ENCODE measurements at regions not wholly inside any gene's neighbourhood (a gene's known extent, or its start where the extent isn't known, plus 50 kb on each side); places are given as distances from the start of the nearest gene placed in this dataset.

GRCh38 chr2:65622499-65622898, 190.1 kb upstream of the SPRED2 start:
- 73 to 74% methylated on average over 1 of the region's 1 CpG for WGBS, 2 donors
- TF ChIP-seq POLR2A (IDR thresholded peaks at IDR 0.05) (no peak), CTCF (IDR thresholded peaks at IDR 0.05) (no peak)
- no peak for DNase-seq (ENCODE audit: low spot score in 2 of 2)
- H3K4me3 ChIP-seq (ENCODE audit: low read depth, poor library complexity, severe bottlenecking) = no peak overlapping the region
- intact Hi-C loops (cut with DNase I; ENCODE audit: low total_unique reads) = no loop called here

- H3K4me3 ChIP-seq (ENCODE audit: low read depth, poor library complexity, severe bottlenecking) = no peak overlapping the region
- WGBS, 2 donors = 90 to 93% methylated on average over 1 of the region's 1 CpG
- intact Hi-C loops (cut with DNase I; ENCODE audit: low total_unique reads) = no loop called here
- DNase-seq (ENCODE audit: low spot score in 2 of 2) = no peak
- TF ChIP-seq POLR2A (IDR thresholded peaks at IDR 0.05) (no peak), CTCF (IDR thresholded peaks at IDR 0.05) (no peak)
Measured at GRCh38 chr2:65620524-65620923, 188.1 kb upstream of the SPRED2 start.

- DNase-seq (ENCODE audit: low spot score in 2 of 2) = no peak
- 91 to 97% methylated on average over 2 of the region's 2 CpGs for WGBS, 2 donors
- no peak for TF ChIP-seq POLR2A (IDR thresholded peaks at IDR 0.05)
- TF ChIP-seq CTCF (IDR thresholded peaks at IDR 0.05) = no peak
- H3K4me3 ChIP-seq (ENCODE audit: low read depth, poor library complexity, severe bottlenecking) = no peak overlapping the region
- intact Hi-C loops (cut with DNase I; ENCODE audit: low total_unique reads) = no loop called here
Measured at GRCh38 chr2:65620026-65620425, 187.6 kb upstream of the SPRED2 start.

- DNase-seq (ENCODE audit: low spot score in 2 of 2) = no peak
- TF ChIP-seq POLR2A (IDR thresholded peaks at IDR 0.05) (no peak), CTCF (IDR thresholded peaks at IDR 0.05) (no peak)
- 85% methylated on average over 2 of the region's 2 CpGs for WGBS, 2 donors
- no peak overlapping the region for H3K4me3 ChIP-seq (ENCODE audit: low read depth, poor library complexity, severe bottlenecking)
- intact Hi-C loops (cut with DNase I; ENCODE audit: low total_unique reads) = no loop called here
Measured at GRCh38 chr2:65615602-65616001, 183.2 kb upstream of the SPRED2 start.

DNA sequence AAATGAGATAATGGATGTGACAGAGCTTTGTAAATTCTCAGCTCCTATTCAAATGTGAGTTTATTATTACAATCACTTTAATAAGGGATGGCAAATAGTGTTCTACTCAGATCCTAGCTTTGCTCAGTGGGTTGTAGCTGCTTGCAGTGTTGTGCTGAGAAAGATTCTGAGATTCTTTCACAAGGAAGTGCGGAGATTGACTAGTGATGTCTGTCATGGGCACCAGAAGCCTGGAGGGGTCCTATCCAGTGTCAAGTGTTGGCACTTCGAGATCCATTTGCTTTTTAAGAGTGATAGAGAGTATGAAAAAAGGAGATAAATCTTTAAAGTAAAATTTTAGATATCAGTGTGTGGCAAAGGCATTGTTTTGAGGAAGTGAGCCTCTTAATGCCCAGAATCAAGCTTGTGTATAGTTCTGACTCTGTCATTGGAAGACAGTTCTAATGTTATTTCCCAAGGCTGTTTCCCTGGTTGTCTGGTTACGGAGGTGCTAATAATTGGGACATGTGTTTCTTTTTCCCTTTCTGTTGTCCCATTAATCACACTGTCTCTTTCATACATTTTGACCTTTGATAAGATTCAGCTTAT, 181.7 kb upstream of the SPRED2 start:
- no peak for TF ChIP-seq POLR2A (IDR thresholded peaks at IDR 0.05)
- no peak for TF ChIP-seq CTCF (IDR thresholded peaks at IDR 0.05)
- intact Hi-C loops (cut with DNase I; ENCODE audit: low total_unique reads) = no loop called here
- DNase-seq (ENCODE audit: low spot score in 2 of 2) = no peak
- WGBS, 2 donors = 76 to 80% methylated on average over 3 of the region's 3 CpGs
- H3K4me3 ChIP-seq (ENCODE audit: low read depth, poor library complexity, severe bottlenecking) = no peak overlapping the region

DNA sequence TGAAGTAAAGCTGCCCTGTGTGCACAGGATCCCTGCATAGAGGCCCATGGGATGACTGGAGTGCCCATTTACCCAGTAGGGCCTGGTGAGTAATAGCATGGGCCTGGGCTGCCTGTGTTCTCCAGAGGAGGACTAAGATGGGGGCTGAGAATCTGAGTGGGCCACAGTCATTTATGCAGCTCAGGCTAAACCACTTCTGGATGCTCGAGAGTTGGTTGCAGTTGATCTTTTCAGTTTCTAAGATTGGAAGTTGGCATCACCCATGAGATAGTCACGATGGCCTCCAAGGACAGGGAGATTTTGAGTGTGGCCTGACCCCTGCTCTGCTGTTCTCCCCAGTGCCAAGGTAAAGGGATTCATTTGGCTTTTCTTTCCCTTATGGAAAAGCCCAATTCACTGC, 179.1 kb upstream of the SPRED2 start:
- H3K4me3 ChIP-seq (ENCODE audit: low read depth, poor library complexity, severe bottlenecking) = no peak overlapping the region
- TF ChIP-seq CTCF (IDR thresholded peaks at IDR 0.05) (no peak), POLR2A (IDR thresholded peaks at IDR 0.05) (no peak)
- WGBS, 2 donors = 75 to 79% methylated on average over 2 of the region's 2 CpGs
- no peak for DNase-seq (ENCODE audit: low spot score in 2 of 2)
- intact Hi-C loops (cut with DNase I; ENCODE audit: low total_unique reads) = no loop called here
